Uterus (tissue), 3 donors: ENCODE measurements at regions not wholly inside any gene's neighbourhood (a gene's known extent, or its start where the extent isn't known, plus 50 kb on each side); places are given as distances from the start of the nearest gene placed in this dataset.

ENCODE experiments used
- DNase-seq, 2 donors: peaks; one replicate each; pipeline ENCODE4 v3.0.0-alpha.2; 2019 to 2020
- H3K27ac ChIP-seq, 2 donors: fragments of 200-600 bp; sonication (generic); 1 replicate in 1 of 2; 2 replicates in 1 of 2; pipeline ENCODE4 v1.5.1; 2016 to 2018
- H3K27me3 ChIP-seq, 2 donors: fragments of 200-600 bp; sonication (generic); one replicate each; pipeline ENCODE4 v1.5.1; 2018 to 2019; ENCODE audit warnings: control low read depth in 1 of 2
- H3K36me3 ChIP-seq, 2 donors: fragments of 200-600 bp; sonication (generic); one replicate each; pipeline ENCODE4 v1.5.1; 2019; ENCODE audit warnings: control low read depth in 1 of 2
- H3K4me1 ChIP-seq, 2 donors: fragments of 200-600 bp; sonication (generic); one replicate each; pipeline ENCODE4 v1.5.1; 2018 to 2019; ENCODE audit warnings: control low read depth in 1 of 2
- H3K4me3 ChIP-seq, 2 donors: fragments of 200-600 bp; sonication (generic); 1 replicate in 1 of 2; 2 replicates in 1 of 2; pipeline ENCODE4 v1.5.1; 2018 to 2019; ENCODE audit warnings: mild to moderate bottlenecking in 1 of 2
- H3K9me3 ChIP-seq, 2 donors: fragments of 200-600 bp; sonication (generic); one replicate each; pipeline ENCODE4 v1.5.1; 2019; ENCODE audit warnings: control low read depth in 1 of 2
- POLR2A ChIP-seq, 2 donors: fragments of 450-650 bp; IDR thresholded peaks; one replicate each; pipeline ENCODE4 v1.6.1; 2016; ENCODE audit warnings: antibody characterized with exemption in 2 of 2, mild to moderate bottlenecking in 1 of 2, moderate library complexity in 1 of 2
- intact Hi-C: fragments of 100-400 bp; cut with DNase I; formaldehyde crosslinking; loops from one replicate; pipeline ENCODE4 v1.15.1; 2023; ENCODE audit warnings: low total_unique reads
- TF ChIP-seq, protein P1 (sequence below), 4 experiments: fragments of 200-600 bp in 2 of 4; fragments of 450-650 bp in 2 of 4; sonication (generic) in 2 of 4; IDR thresholded peaks; one replicate each; pipeline ENCODE4 v1.5.1; 2016 to 2019; ENCODE audit warnings: antibody characterized with exemption in 4 of 4, mild to moderate bottlenecking in 2 of 4, moderate library complexity in 1 of 4
- donor health status: DM: yes; HTN: yes; CAD: no.

DNA sequence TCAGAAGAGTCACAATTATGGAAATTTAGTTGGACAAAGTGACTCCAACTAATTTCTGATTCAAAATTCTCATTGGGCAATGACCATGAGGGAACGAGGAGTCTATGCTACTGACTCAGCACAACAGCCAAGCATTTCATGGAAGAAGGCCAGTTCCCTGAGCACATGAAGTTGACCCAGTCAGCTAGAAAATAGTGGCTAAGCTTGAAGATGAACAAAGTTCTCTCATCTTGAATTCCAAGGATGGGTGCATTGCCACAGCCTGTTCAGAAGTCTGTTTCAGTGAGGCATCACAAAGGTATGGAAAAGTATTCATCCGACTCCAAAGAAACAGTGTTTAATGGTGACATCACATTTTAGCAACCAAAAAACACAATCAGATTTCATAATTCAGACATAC lies 676.9 kb downstream of the HACE1 start:
- Histone ChIP-seq H3K4me3 (no peak overlapping the region), H3K27ac (no peak overlapping the region), H3K4me1 (no peaks in the 10 kb centered on the region), H3K36me3 (no peaks in the 10 kb centered on the region), H3K27me3 (no peaks in the 10 kb centered on the region), H3K9me3 (no peaks in the 10 kb centered on the region)
- TF ChIP-seq, protein P1, sequence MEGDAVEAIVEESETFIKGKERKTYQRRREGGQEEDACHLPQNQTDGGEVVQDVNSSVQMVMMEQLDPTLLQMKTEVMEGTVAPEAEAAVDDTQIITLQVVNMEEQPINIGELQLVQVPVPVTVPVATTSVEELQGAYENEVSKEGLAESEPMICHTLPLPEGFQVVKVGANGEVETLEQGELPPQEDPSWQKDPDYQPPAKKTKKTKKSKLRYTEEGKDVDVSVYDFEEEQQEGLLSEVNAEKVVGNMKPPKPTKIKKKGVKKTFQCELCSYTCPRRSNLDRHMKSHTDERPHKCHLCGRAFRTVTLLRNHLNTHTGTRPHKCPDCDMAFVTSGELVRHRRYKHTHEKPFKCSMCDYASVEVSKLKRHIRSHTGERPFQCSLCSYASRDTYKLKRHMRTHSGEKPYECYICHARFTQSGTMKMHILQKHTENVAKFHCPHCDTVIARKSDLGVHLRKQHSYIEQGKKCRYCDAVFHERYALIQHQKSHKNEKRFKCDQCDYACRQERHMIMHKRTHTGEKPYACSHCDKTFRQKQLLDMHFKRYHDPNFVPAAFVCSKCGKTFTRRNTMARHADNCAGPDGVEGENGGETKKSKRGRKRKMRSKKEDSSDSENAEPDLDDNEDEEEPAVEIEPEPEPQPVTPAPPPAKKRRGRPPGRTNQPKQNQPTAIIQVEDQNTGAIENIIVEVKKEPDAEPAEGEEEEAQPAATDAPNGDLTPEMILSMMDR (IDR thresholded peaks at IDR 0.05) = no peak
- no peak for TF ChIP-seq POLR2A (IDR thresholded peaks at IDR 0.05)
- no peak for DNase-seq
- intact Hi-C loops = no loop called here

- Histone ChIP-seq H3K4me3 (no peak overlapping the region), H3K27ac (no peak overlapping the region), H3K9me3 (no peaks in the 10 kb centered on the region), H3K27me3 (no peaks in the 10 kb centered on the region), H3K36me3 (no peaks in the 10 kb centered on the region), H3K4me1 (no peaks in the 10 kb centered on the region)
- intact Hi-C loops = no loop called here
- no peak for TF ChIP-seq POLR2A (IDR thresholded peaks at IDR 0.05)
- TF ChIP-seq, protein P1 (IDR thresholded peaks at IDR 0.05) = no peak
- no peak for DNase-seq
These were observed 686.1 kb downstream of the HACE1 start for GRCh38 chr6:104173668-104174067.

- H3K36me3 ChIP-seq = no peaks in the 10 kb centered on the region
These were observed 689.3 kb downstream of the HACE1 start for GRCh38 chr6:104170401-104170800.

GRCh38 chr6:104166055-104166668 lies 693.6 kb downstream of the HACE1 start:
- intact Hi-C loops = no loop called here
- no peak for TF ChIP-seq POLR2A (IDR thresholded peaks at IDR 0.05)
- TF ChIP-seq, protein P1 (IDR thresholded peaks at IDR 0.05) = no peak
- no peak for DNase-seq
- Histone ChIP-seq H3K9me3 (no peaks in the 10 kb centered on the region), H3K4me1 (no peaks in the 10 kb centered on the region), H3K4me3 (no peak overlapping the region), H3K36me3 (no peaks in the 10 kb centered on the region), H3K27ac (no peak overlapping the region), H3K27me3 (no peaks in the 10 kb centered on the region)

More at GRCh38 chr6:104170401-104170800, 689.3 kb downstream of the HACE1 start:
- Histone ChIP-seq H3K9me3 (no peaks in the 10 kb centered on the region), H3K27me3 (no peaks in the 10 kb centered on the region), H3K4me1 (no peaks in the 10 kb centered on the region), H3K4me3 (no peak overlapping the region), H3K27ac (no peak overlapping the region)
- TF ChIP-seq, protein P1 (IDR thresholded peaks at IDR 0.05) = no peak
- no peak for TF ChIP-seq POLR2A (IDR thresholded peaks at IDR 0.05)
- no peak for DNase-seq
- intact Hi-C loops = no loop called here

DNA sequence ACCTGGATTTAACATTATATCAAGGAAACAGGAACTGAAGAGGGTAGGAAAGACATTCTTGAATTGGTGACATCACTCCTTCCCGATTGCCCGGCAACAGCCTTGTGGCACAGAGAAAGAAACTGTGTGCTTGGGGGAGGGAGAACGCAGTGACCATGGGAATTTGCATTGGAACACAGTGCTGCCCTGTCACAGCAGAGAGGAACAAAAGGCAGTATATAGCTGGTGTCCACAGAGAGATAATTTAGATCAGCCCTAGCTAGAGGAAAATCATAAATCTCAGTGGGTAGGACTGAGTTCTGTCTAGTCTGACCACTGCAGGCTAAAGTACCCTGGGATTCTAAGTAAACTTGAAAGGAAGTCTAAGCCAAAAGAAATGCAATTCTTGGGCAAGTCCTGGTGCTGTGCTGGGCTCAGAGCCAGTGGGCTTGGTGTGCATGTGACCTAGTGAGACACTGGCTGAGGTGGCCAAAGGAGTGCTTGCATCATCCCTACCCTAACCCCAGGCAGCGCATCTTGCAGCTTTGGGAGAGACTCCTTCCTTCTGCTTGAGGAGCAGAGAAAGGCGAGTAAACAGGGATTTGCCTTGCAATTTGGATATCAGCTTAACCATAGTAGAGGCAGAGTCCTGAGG lies 697.6 kb downstream of the HACE1 start:
- H3K4me1 ChIP-seq = no peaks in the 10 kb centered on the region
- no peaks in the 10 kb centered on the region for H3K36me3 ChIP-seq
- H3K4me3 ChIP-seq = no peak overlapping the region
- H3K27me3 ChIP-seq = no peaks in the 10 kb centered on the region
- intact Hi-C loops = no loop called here
- no peak for DNase-seq
- H3K27ac ChIP-seq = no peak overlapping the region
- H3K9me3 ChIP-seq = no peaks in the 10 kb centered on the region
- TF ChIP-seq, protein P1 (IDR thresholded peaks at IDR 0.05) = no peak
- no peak for TF ChIP-seq POLR2A (IDR thresholded peaks at IDR 0.05)
